NCI-H774 (cell line): ENCODE measurements at regions not wholly inside any gene's neighbourhood (a gene's known extent, or its start where the extent isn't known, plus 50 kb on each side); places are given as distances from the start of the nearest gene placed in this dataset.
"Not testable (repeated sequence)": the region's sequence is repeated elsewhere in the genome, so short reads cannot be mapped to it uniquely, and the experiment has no call there.

Experiments used
- DNase-seq: peaks from one replicate; lab custom pipeline; 2025; lab: John Stamatoyannopoulos, UW

- no peak for DNase-seq
Measured at GRCh38 chr1:212155219-212155618, 119.7 kb downstream of the DTL start.

- DNase-seq, result no peak
Measured at GRCh38 chr1:212157252-212157651, 121.7 kb downstream of the DTL start.

GRCh38 chr1:212158912-212159796 is 123.6 kb downstream of the DTL start:
- DNase-seq, result no peak

- DNase-seq, result no peak
Measured at GRCh38 chr1:212161231-212161781, 123.9 kb upstream of the PPP2R5A start.

- DNase-seq, result no peak
Measured at GRCh38 chr1:212162635-212163034, 122.6 kb upstream of the PPP2R5A start.

- no peak for DNase-seq
Measured at GRCh38 chr1:212164095-212164872, 120.9 kb upstream of the PPP2R5A start.

GRCh38 chr1:212166244-212166643 is 119.0 kb upstream of the PPP2R5A start:
- DNase-seq, result no peak

- DNase-seq, result no peak
Measured at GRCh38 chr1:212166644-212167043, 118.6 kb upstream of the PPP2R5A start.

GRCh38 chr1:212167098-212167497 is 118.1 kb upstream of the PPP2R5A start:
- no peak for DNase-seq

GRCh38 chr1:212173567-212173966 is 111.6 kb upstream of the PPP2R5A start:
- DNase-seq, result no peak

- DNase-seq, result not testable (repeated sequence)
Measured at GRCh38 chr1:212174295-212174694, 110.9 kb upstream of the PPP2R5A start.

- no peak for DNase-seq
Measured at GRCh38 chr1:212177542-212177941, 107.7 kb upstream of the PPP2R5A start.

GRCh38 chr1:212178851-212179250 is 106.4 kb upstream of the PPP2R5A start:
- DNase-seq, result no peak

- no peak for DNase-seq
Measured at GRCh38 chr1:212179394-212180076, 105.7 kb upstream of the PPP2R5A start.

GRCh38 chr1:212181015-212181882 is 104.0 kb upstream of the PPP2R5A start:
- DNase-seq, result no peak

GRCh38 chr1:212182171-212182570 is 103.0 kb upstream of the PPP2R5A start:
- DNase-seq, result no peak

GRCh38 chr1:212182579-212182978 is 102.6 kb upstream of the PPP2R5A start:
- no peak for DNase-seq

- no peak for DNase-seq
Measured at GRCh38 chr1:212186427-212187207, 98.6 kb upstream of the PPP2R5A start.

GRCh38 chr1:212188599-212189351 is 96.4 kb upstream of the PPP2R5A start:
- no peak for DNase-seq

GRCh38 chr1:212189352-212189738 is 95.9 kb upstream of the PPP2R5A start:
- DNase-seq, result no peak
